ENCODE measurements at regions not wholly inside any gene's neighbourhood (a gene's known extent, or its start where the extent isn't known, plus 50 kb on each side); places are given as distances from the start of the nearest gene placed in this dataset.

DNA sequence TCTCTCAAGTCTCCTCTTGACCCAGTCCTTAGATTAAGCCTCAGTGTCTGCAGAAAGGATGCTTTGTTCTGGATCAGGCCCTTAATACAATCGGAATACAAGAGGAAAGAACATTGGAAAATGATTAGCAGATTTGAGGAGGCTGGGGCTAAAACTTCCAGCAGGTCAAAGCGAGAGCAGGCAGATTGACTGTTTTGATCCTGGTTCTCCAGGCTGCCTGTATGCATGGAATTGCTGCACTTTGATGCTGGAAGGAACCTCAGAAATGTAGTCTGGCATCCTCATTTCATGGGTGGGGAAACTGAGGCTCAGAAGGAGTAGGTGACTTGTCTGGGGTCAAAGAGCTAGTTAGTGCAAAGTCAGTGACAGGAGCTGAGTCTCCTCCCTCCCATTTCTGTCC is 202.8 kb downstream of the EMX2 start:
- Histone ChIP-seq H2AFZ (ENCODE audit: low read depth, low read length) (no peak overlapping the region), H3K4me1 (ENCODE audit: insufficient read depth, low read length) (no peaks in the 10 kb centered on the region), H3K4me2 (ENCODE audit: insufficient read depth, low read length) (no peak overlapping the region), H3K9ac (ENCODE audit: low read depth, low read length) (no peak overlapping the region), H3K27me3 (ENCODE audit: insufficient read depth, low read length, poor library complexity) (no peaks in the 10 kb centered on the region), H3K9me3 (ENCODE audit: insufficient read depth, low read length, severe bottlenecking) (no peaks in the 10 kb centered on the region), H3K27ac (ENCODE audit: low read length) (no peak overlapping the region), H3K36me3 (ENCODE audit: insufficient read depth, low read length) (no peaks in the 10 kb centered on the region), H4K20me1 (ENCODE audit: insufficient read depth, low read length) (no peaks in the 10 kb centered on the region), H3K4me3 (ENCODE audit: low read depth in 1 of 2, low read length in 2 of 2) (no peak overlapping the region), H3K79me2 (ENCODE audit: insufficient read depth, low read length) (no peaks in the 10 kb centered on the region)
- TF ChIP-seq, protein P1, sequence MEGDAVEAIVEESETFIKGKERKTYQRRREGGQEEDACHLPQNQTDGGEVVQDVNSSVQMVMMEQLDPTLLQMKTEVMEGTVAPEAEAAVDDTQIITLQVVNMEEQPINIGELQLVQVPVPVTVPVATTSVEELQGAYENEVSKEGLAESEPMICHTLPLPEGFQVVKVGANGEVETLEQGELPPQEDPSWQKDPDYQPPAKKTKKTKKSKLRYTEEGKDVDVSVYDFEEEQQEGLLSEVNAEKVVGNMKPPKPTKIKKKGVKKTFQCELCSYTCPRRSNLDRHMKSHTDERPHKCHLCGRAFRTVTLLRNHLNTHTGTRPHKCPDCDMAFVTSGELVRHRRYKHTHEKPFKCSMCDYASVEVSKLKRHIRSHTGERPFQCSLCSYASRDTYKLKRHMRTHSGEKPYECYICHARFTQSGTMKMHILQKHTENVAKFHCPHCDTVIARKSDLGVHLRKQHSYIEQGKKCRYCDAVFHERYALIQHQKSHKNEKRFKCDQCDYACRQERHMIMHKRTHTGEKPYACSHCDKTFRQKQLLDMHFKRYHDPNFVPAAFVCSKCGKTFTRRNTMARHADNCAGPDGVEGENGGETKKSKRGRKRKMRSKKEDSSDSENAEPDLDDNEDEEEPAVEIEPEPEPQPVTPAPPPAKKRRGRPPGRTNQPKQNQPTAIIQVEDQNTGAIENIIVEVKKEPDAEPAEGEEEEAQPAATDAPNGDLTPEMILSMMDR (IDR thresholded peaks at IDR 0.05; ENCODE audit: borderline replicate concordance, extremely low read depth, low read length, poor library complexity, severe bottlenecking), result no peak
- no peak for TF ChIP-seq EZH2 (IDR thresholded peaks at IDR 0.05; ENCODE audit: borderline replicate concordance, low read depth, low read length, severe bottlenecking)
- ATAC-seq (ENCODE audit: insufficient read depth, low read depth) (no peak), DNase-seq (no peak)

DNA sequence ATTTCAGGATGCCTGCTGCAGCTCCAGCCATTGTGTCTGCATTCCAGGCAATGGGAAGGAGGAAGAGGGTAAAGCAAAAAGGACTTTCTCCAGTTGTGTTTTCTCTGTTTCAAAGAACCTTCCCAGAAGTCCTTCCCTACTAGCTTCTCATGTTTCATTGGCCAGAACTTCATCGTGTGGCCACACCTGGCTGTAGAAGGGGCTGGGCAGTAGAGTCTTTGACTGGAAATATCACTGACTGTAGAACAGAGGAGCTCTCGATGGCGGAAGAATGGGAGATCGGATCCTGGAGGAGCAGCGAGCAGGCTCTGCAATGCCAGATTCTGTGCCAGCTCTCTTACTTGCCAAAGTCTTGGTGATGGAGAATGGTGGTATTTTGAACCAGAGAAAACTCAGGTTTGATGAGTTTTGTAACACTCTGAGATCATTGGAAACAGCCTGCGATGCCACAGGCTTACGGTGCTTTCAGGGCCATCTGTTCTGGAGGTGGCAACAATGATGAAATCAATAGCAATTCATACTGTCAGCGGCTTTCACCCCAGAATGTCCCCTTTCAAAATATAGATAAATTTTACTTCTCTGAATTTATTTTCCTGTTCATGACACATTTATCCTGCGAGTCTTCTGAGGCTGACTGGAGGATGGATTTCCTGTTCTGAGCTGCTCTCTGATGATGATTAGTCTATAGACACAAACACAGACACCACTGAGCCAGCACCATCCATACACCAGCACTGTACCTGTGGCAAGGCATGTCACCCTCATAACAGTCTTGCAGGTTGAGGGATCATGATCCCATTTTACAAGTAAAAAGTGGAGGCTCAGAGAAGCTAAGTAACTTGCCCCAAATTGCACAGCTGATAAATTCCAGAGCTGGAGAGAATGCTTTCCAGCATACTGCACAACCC is 204.2 kb downstream of the EMX2 start:
- Histone ChIP-seq H3K4me3 (ENCODE audit: low read depth in 1 of 2, low read length in 2 of 2) (no peak overlapping the region), H3K4me2 (ENCODE audit: insufficient read depth, low read length) (no peak overlapping the region), H3K36me3 (ENCODE audit: insufficient read depth, low read length) (no peaks in the 10 kb centered on the region), H3K9me3 (ENCODE audit: insufficient read depth, low read length, severe bottlenecking) (no peaks in the 10 kb centered on the region), H2AFZ (ENCODE audit: low read depth, low read length) (no peak overlapping the region), H4K20me1 (ENCODE audit: insufficient read depth, low read length) (no peaks in the 10 kb centered on the region), H3K9ac (ENCODE audit: low read depth, low read length) (no peak overlapping the region), H3K4me1 (ENCODE audit: insufficient read depth, low read length) (no peaks in the 10 kb centered on the region), H3K27ac (ENCODE audit: low read length) (no peak overlapping the region), H3K27me3 (ENCODE audit: insufficient read depth, low read length, poor library complexity) (no peaks in the 10 kb centered on the region), H3K79me2 (ENCODE audit: insufficient read depth, low read length) (no peaks in the 10 kb centered on the region)
- DNase-seq, result no peak
- TF ChIP-seq EZH2 (IDR thresholded peaks at IDR 0.05; ENCODE audit: borderline replicate concordance, low read depth, low read length, severe bottlenecking), result no peak
- TF ChIP-seq, protein P1 (IDR thresholded peaks at IDR 0.05; ENCODE audit: borderline replicate concordance, extremely low read depth, low read length, poor library complexity, severe bottlenecking), result no peak
- ATAC-seq (ENCODE audit: insufficient read depth, low read depth), result no peak

DNA sequence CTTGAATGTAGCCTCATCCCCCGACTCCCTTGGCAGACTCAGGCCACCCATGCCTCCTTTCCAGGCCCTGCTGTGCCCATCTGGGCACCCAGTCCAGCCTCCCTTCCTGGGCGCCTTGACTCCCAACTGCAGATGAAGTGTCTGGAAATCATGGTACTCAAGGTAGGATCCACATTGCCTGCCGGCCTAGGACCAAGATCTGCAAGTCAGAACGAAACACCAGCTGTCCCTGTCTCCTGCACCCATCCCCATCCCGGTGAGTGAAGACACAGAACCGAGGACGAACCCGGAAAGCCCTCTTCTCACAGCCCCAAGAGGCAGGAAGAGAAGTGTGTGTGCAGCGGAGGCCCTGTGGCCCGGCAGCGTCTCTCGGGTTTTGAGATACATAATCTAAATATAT is 205.1 kb downstream of the EMX2 start:
- no peaks in the 10 kb centered on the region for H4K20me1 ChIP-seq (ENCODE audit: insufficient read depth, low read length)
- H3K4me1 ChIP-seq (ENCODE audit: insufficient read depth, low read length), result no peaks in the 10 kb centered on the region
- H3K27me3 ChIP-seq (ENCODE audit: insufficient read depth, low read length, poor library complexity), result no peaks in the 10 kb centered on the region
- ATAC-seq (ENCODE audit: insufficient read depth, low read depth) (no peak), DNase-seq (no peak)
- no peaks in the 10 kb centered on the region for H3K79me2 ChIP-seq (ENCODE audit: insufficient read depth, low read length)
- no peak overlapping the region for H3K9ac ChIP-seq (ENCODE audit: low read depth, low read length)
- H2AFZ ChIP-seq (ENCODE audit: low read depth, low read length), result no peak overlapping the region
- no peak overlapping the region for H3K4me3 ChIP-seq (ENCODE audit: low read depth in 1 of 2, low read length in 2 of 2)
- H3K4me2 ChIP-seq (ENCODE audit: insufficient read depth, low read length), result no peak overlapping the region
- H3K9me3 ChIP-seq (ENCODE audit: insufficient read depth, low read length, severe bottlenecking), result no peaks in the 10 kb centered on the region
- H3K27ac ChIP-seq (ENCODE audit: low read length), result no peak overlapping the region
- TF ChIP-seq, protein P1 (IDR thresholded peaks at IDR 0.05; ENCODE audit: borderline replicate concordance, extremely low read depth, low read length, poor library complexity, severe bottlenecking), result no peak
- TF ChIP-seq EZH2 (IDR thresholded peaks at IDR 0.05; ENCODE audit: borderline replicate concordance, low read depth, low read length, severe bottlenecking), result no peak
- H3K36me3 ChIP-seq (ENCODE audit: insufficient read depth, low read length), result no peaks in the 10 kb centered on the region
